GM19467 (cell line): ENCODE measurements at regions not wholly inside any gene's neighbourhood (a gene's known extent, or its start where the extent isn't known, plus 50 kb on each side); places are given as distances from the start of the nearest gene placed in this dataset.
"Not testable (repeated sequence)": the region's sequence is repeated elsewhere in the genome, so short reads cannot be mapped to it uniquely, and the experiment has no call there.

ENCODE experiments used
- ATAC-seq: cut with Tn5 transposase; IDR thresholded peaks from one replicate; pipeline ENCODE4 v1.9.1; 2021; ENCODE audit warnings: mild to moderate bottlenecking, moderate library complexity; ENCODE audit not compliant: unreplicated experiment

GRCh38 chr5:72654231-72654630 lies 147.0 kb upstream of the ZNF366 start:
- ATAC-seq, result no peak

GRCh38 chr5:72653586-72653985 lies 146.4 kb upstream of the ZNF366 start:
- no peak for ATAC-seq

GRCh38 chr5:72651779-72652178 lies 144.6 kb upstream of the ZNF366 start:
- no peak for ATAC-seq

- no peak for ATAC-seq
These were observed 143.9 kb upstream of the ZNF366 start for GRCh38 chr5:72651109-72651508.

- ATAC-seq, result no peak
These were observed 142.2 kb upstream of the ZNF366 start for GRCh38 chr5:72649449-72649848.

DNA sequence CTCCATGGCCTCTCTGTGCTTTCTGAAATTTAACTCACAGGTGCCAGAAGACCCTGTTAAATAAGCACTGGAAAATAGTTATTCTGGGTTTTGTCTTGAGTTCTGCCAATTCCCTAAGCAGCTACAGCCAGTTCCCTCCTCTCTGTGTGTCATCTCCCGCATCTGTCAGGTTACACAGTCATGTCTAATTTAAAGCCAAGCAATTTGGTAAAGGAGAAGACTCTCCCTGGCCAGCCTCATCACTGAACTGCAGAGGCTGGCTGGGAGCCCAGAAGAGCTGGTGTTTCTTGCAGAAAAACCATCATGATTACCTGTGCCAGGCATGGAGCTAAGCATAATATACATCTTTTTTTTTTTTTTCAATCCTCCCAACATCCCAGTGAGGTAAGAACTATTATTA lies 141.3 kb upstream of the ZNF366 start:
- ATAC-seq, result no peak

DNA sequence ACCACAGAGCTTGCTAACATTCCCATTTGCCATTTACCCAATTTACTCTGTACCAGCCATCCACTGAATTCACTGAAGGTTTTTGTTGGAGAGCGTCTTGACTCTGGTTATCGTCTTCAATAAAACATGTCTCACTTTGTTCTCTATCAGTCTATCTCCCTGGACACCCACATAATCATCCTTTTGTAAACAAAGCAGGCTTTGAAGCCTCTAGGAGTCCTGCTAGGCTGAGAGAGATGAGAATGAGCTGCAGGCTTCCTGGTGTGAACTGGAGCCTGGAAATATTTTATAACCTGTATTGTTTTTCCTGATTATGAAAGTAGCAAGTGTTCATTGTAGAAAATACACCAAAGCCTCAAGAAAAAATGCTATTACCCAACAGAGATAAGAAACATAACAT lies 140.6 kb upstream of the ZNF366 start:
- no peak for ATAC-seq

GRCh38 chr5:72646246-72646866 lies 139.1 kb upstream of the ZNF366 start:
- ATAC-seq, result no peak

DNA sequence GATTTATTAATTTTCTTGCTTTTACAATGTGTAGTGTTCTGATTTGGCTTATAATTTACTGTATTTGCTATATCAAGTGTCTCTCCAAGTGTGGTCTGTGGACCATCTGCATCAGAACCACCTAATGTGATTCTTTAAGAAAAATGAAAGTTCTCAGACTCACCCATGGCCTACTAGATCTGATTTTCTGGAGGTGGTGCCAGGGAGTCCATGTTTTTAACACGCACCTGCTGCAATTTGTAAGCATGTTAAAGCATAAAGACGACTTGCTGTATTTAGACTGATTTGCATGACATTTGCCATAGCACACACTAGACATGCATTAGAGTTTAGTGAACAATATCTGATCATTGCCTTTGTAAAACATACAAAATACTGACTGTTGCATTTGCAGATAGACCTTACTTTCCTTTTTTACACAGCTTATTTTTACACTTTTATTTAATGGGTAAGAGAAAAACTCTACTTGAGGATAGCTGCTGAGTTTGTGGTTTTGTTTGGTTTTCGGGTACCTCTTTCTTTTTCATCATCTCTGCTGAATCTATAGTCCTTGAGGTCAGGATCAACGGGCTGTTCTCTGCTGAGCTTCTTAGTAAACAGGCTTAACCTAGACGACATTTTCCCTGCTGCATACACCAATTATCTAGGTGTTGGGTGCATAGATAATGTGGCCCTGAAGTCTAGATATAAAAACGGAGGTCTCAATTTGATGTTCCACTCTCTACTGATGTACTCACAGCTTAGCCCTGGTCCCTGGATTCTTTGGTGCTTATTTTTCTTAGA lies 138.0 kb upstream of the ZNF366 start:
- no peak for ATAC-seq

DNA sequence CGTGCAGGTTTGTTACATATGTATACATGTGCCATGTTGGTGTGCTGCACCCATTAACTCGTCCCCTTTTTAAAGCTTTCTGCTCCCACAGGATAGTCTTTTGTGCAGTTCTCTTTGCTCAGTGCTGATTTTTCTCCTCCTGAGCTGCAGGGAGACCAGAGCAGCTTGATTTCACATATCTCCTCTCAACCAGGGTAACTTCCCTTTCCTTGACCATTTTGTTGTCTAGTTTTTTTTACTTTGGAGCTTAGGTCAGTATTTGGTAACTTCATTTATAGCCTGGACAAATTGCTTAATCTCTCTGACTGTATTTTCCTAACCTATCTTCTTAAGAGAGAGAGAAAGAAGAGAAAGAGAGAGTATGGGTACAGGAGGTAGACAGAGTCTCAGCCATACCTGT lies 137.1 kb upstream of the ZNF366 start:
- no peak for ATAC-seq

GRCh38 chr5:72641164-72641563 lies 134.0 kb upstream of the ZNF366 start:
- no peak for ATAC-seq

- no peak for ATAC-seq
These were observed 129.8 kb upstream of the ZNF366 start for GRCh38 chr5:72637058-72637457.

DNA sequence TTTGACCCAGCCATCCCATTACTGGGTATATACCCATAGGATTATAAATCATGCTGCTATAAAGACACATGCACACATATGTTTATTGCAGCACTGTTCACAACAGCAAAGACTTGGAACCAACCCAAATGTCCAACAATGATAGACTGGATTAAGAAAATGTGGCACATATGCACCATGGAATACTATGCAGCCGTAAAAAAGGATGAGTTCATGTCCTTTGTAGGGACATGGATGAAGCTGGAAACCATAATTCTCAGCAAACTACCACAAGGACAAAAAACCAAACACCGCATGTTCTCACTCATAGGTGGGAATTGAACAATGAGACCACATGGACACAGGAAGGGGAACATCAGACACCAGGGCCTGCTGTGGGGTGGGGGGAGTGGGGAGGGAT lies 129.4 kb upstream of the ZNF366 start:
- ATAC-seq, result not testable (repeated sequence)

DNA sequence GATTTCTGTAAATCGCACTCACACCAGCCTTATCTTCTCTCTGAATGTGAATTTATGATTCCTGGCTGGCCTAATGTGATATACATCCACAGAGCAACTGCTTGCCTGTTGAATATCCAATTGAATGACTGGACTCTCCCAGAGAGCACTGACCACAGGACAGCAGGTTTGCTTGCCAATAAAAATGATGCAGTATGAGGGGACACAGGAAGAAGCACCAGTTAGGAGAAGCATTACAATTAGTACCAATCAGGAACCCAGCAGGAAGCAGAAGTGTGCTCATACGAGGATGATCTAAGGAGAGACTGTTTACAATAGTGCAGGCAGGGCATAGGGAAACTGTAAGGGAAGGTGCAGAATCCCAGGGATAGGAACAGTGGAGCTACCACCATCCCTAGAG lies 127.2 kb upstream of the ZNF366 start:
- ATAC-seq, result no peak

- ATAC-seq, result no peak
These were observed 126.4 kb upstream of the ZNF366 start for GRCh38 chr5:72633649-72634048.

GRCh38 chr5:72633041-72633445 lies 125.8 kb upstream of the ZNF366 start:
- ATAC-seq, result no peak

GRCh38 chr5:72630721-72631120 lies 123.5 kb upstream of the ZNF366 start:
- ATAC-seq, result no peak

- ATAC-seq, result no peak
These were observed 122.9 kb upstream of the ZNF366 start for GRCh38 chr5:72630081-72630480.

GRCh38 chr5:72628771-72629371 lies 121.7 kb upstream of the ZNF366 start:
- no peak for ATAC-seq

- no peak for ATAC-seq
These were observed 118.1 kb upstream of the ZNF366 start for GRCh38 chr5:72625332-72625731.

- ATAC-seq, result no peak
These were observed 117.5 kb upstream of the ZNF366 start for GRCh38 chr5:72624641-72625236.

- no peak for ATAC-seq
These were observed 116.7 kb upstream of the ZNF366 start for GRCh38 chr5:72623936-72624335.
